ENCODE measurements at regions not wholly inside any gene's neighbourhood (a gene's known extent, or its start where the extent isn't known, plus 50 kb on each side); places are given as distances from the start of the nearest gene placed in this dataset.

DNA sequence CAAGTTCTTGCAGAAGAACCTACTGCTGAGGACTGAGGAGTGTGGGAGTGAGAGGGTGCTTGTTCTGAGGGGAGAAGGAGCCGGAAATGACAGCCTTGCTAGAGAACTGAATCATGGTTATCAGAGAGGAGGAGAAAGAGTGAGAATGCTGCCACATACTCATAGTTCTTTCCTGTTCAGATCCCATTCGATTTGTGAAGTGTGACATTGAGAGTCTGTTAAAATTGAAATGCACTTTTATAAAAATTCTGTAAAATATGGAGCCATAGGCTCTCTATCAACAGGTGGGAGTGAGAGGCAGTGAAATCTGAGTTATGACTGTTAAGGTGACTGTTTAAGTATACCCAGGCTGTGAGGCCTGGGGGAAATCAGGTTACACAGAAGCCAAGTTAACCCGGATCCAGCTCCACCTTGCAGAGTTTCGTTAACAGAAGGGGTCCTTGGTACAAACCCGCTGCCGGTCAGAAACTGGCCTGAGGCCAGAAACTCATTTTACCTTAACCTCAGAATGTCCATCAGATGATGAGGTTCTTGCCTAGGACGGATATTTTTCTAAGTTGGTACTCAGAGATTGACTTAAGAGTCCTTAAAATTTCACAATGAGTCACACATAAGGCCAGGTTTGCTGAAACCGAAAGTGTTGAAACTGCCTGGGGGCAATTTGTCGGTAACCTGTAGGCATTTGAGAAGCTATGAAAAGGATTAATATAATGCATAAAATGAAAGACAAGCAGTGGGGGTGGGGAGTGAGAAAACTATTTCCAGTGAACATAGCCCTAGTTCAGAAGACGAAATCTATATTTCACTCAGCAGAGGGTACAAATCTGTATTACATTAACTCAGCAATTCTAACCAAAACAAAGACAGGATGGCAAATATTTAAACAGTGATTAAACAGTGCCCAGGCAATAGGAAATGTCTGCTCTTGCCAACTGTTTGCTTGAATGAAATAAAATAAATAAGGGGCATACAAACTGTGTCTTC is 350.5 kb downstream of the KCNRG start:
- DNase-seq (ENCODE audit: low read depth): peak; percentile 61
- no peak overlapping the region for H3K4me3 ChIP-seq (ENCODE audit: low read depth, low read length)
- TF ChIP-seq, protein P1, sequence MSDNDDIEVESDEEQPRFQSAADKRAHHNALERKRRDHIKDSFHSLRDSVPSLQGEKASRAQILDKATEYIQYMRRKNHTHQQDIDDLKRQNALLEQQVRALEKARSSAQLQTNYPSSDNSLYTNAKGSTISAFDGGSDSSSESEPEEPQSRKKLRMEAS (IDR thresholded peaks at IDR 0.05; ENCODE audit: low read depth, low read length): no peak
- TF ChIP-seq MYC (IDR thresholded peaks at IDR 0.05; ENCODE audit: low read depth, low read length): no peak
- no peak for TF ChIP-seq POLR2A (IDR thresholded peaks at IDR 0.05; ENCODE audit: extremely low read depth, insufficient read length)
- TF ChIP-seq, protein P2, sequence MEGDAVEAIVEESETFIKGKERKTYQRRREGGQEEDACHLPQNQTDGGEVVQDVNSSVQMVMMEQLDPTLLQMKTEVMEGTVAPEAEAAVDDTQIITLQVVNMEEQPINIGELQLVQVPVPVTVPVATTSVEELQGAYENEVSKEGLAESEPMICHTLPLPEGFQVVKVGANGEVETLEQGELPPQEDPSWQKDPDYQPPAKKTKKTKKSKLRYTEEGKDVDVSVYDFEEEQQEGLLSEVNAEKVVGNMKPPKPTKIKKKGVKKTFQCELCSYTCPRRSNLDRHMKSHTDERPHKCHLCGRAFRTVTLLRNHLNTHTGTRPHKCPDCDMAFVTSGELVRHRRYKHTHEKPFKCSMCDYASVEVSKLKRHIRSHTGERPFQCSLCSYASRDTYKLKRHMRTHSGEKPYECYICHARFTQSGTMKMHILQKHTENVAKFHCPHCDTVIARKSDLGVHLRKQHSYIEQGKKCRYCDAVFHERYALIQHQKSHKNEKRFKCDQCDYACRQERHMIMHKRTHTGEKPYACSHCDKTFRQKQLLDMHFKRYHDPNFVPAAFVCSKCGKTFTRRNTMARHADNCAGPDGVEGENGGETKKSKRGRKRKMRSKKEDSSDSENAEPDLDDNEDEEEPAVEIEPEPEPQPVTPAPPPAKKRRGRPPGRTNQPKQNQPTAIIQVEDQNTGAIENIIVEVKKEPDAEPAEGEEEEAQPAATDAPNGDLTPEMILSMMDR (IDR thresholded peaks at IDR 0.05; ENCODE audit: low read depth, low read length): no peak

DNA sequence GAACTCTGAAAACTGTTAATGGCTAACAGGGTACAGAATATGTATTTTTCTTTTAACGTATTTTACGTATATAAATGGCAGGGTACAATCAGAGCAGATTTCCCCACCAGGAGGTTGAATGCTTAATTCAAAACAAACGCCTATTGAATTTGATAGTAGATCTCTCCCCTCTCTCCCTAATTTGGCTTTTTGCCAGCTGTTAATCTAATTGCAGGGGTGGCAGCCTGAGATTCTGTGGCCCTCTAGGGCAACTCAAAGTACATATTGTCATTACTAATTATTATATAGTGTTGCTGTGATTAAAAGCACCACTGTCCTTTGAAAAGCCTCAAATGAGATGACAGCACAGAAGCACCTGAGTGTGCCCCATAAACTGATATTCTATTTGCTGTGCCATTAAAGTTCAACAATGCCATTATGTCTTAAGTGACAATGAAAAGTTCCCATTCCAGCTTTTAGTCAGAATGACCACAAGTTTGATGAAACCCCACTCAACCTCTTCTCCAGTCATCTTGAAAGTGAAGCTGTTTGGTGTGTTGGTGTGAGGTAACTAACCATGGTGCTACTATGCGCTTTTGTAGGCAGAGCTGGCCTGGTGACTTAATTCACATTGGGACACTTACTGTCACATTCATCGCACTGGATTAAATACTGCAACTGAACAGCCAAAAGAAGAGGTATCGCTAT is 351.4 kb downstream of the KCNRG start:
- peak; percentile 11 for DNase-seq (ENCODE audit: low read depth)
- H3K4me3 ChIP-seq (ENCODE audit: low read depth, low read length): no peak overlapping the region
- TF ChIP-seq POLR2A (IDR thresholded peaks at IDR 0.05; ENCODE audit: extremely low read depth, insufficient read length) (no peak), MYC (IDR thresholded peaks at IDR 0.05; ENCODE audit: low read depth, low read length) (no peak)
- TF ChIP-seq, protein P2 (IDR thresholded peaks at IDR 0.05; ENCODE audit: low read depth, low read length): no peak
- TF ChIP-seq, protein P1 (IDR thresholded peaks at IDR 0.05; ENCODE audit: low read depth, low read length): no peak

DNA sequence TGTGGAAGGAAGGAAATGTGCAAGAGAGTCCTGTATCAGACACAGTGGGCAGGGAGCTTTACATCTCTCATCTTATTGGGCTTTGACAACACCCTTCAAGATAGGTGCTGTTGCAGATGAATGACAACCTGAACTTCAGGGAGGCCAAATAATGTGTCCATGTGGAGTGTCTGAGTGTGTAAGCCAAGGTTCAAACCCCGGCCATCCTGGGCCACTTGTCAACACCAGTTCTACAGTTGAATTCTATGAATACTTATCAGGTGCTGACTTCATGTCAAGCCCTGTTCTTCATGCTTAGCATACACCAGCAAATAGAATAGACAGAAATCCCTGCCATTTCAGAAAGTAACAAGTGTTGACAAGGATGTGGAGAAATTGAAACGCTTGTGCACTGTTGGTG is 354.4 kb downstream of the KCNRG start:
- TF ChIP-seq MYC (IDR thresholded peaks at IDR 0.05; ENCODE audit: low read depth, low read length): no peak
- no peak overlapping the region for H3K4me3 ChIP-seq (ENCODE audit: low read depth, low read length)
- DNase-seq (ENCODE audit: low read depth): no peak

DNA sequence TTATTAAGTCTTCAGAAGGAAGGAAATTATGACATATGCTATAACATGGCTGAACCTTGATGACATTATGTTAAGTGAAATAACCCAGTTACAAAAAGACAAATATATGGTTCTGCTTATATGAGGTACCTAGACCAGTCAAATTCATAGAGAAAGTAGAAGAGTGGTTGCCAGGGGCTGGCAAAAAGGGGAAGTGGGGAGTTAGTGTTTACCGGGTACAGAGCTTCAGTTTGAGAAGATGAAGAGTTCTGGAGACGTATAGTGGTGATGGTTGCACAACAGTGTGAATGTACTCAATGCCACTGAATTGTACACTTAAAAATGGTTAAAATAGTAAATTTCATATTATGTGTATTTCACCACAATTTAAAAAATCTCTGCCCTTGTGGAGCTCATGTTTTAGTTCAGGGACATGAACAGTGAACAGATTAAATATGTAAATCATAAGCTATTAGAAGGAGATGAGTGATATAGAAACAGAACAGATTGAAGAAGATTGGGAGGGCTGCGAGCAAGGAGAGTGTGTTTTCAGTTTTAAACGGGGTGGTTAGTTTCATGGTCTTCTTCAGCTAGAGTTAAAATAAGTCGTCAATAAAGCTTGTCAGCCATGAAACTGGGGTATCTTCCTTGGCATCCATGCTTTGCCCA is 355.2 kb downstream of the KCNRG start:
- DNase-seq (ENCODE audit: low read depth): peak; percentile 87
- peak; percentile 34; the same call in 1 of the 2 replicates for TF ChIP-seq MYC (IDR thresholded peaks at IDR 0.05; ENCODE audit: low read depth, low read length)
- TF ChIP-seq, protein P1 (IDR thresholded peaks at IDR 0.05; ENCODE audit: low read depth, low read length): no peak
- no peak overlapping the region for H3K4me3 ChIP-seq (ENCODE audit: low read depth, low read length)

DNA sequence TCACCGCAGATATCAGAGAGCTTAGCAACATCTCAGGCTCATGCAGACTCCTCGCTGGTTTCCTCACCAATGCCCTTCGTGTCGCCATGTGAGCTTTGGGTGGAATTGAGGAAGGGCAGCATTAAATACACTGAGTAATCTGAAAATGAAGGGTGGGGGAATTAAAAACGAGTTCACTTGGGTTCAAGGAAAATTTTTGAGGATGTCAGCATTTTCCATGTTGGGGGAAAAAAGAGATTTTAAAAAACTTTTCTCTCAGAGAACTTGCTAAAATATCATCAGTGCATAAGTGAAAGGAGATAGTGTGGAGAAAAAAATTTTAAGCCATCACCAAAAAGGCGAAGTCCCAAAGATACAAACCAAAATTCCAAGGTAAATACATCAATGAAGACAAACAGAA is 359.3 kb downstream of the KCNRG start:
- TF ChIP-seq, protein P2 (IDR thresholded peaks at IDR 0.05; ENCODE audit: low read depth, low read length): no peak
- TF ChIP-seq MYC (IDR thresholded peaks at IDR 0.05; ENCODE audit: low read depth, low read length): no peak
- TF ChIP-seq POLR2A (IDR thresholded peaks at IDR 0.05; ENCODE audit: extremely low read depth, insufficient read length): no peak
- TF ChIP-seq, protein P1 (IDR thresholded peaks at IDR 0.05; ENCODE audit: low read depth, low read length): no peak
- no peak for DNase-seq (ENCODE audit: low read depth)
- no peak overlapping the region for H3K4me3 ChIP-seq (ENCODE audit: low read depth, low read length)

DNA sequence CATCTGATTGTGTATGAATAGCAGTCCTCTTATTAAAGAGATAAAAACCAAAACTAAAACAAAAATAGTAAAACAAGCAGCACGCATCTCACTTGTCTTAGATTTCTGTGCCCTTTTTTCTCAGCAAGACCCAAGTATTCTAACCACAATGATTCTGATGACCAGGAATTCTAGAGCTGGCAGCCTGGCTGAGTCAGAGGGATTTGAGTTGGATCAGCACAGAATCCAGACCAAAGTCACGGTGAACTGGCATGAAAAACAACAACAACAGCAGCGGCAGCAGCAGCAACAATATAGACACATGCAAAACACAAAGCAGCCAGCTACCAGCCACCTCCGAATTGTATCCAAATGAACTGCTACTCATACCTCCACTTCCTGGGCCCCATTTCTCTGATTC is 360.5 kb downstream of the KCNRG start:
- H3K4me3 ChIP-seq (ENCODE audit: low read depth, low read length): no peak overlapping the region
- DNase-seq (ENCODE audit: low read depth): no peak
- TF ChIP-seq POLR2A (IDR thresholded peaks at IDR 0.05; ENCODE audit: extremely low read depth, insufficient read length): no peak
- no peak for TF ChIP-seq MYC (IDR thresholded peaks at IDR 0.05; ENCODE audit: low read depth, low read length)
- TF ChIP-seq, protein P1 (IDR thresholded peaks at IDR 0.05; ENCODE audit: low read depth, low read length): no peak
- TF ChIP-seq, protein P2 (IDR thresholded peaks at IDR 0.05; ENCODE audit: low read depth, low read length): no peak
